Prostate gland (tissue), 2 donors: ENCODE measurements at regions not wholly inside any gene's neighbourhood (a gene's known extent, or its start where the extent isn't known, plus 50 kb on each side); places are given as distances from the start of the nearest gene placed in this dataset.

Experiments
- POLR2A ChIP-seq: fragments of 450-650 bp; IDR thresholded peaks from one replicate; pipeline ENCODE4 v1.6.1; 2016; ENCODE audit warnings: antibody characterized with exemption, mild to moderate bottlenecking
- TF ChIP-seq, protein P1 (sequence below), 4 experiments: fragments of 200-600 bp in 2 of 4; fragments of 450-650 bp in 2 of 4; sonication (generic) in 2 of 4; IDR thresholded peaks; 1 replicate in 3 of 4; 2 replicates in 1 of 4; pipeline ENCODE4 v1.5.1; 2016 to 2019; ENCODE audit warnings: antibody characterized with exemption in 4 of 4, mild to moderate bottlenecking in 2 of 4, moderate library complexity in 2 of 4

DNA sequence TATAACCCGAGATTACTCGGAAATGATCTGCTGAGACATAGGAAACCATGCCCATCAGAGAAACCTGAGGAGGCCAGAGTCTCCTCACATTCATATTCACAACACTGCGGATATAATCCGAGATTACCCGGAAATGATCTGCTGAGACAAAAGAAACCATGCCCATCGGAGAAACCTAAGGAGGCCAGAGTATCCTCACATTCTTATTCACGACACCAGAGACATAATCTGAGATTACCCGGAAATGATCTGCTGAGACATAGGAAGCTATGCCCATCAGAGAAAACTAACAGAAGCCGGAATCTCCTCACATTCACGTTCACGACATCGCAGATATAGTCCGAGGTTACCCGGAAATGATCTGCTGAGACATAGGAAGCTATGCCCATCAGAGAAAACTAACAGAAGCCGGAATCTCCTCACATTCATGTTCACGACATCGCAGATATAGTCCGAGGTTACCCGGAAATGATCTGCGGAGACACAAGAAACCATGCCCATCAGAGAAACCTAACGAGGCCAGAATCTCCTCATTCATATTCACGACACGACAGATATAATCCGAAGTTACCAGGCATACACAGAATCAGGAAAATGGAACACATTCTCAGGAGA, 422.3 kb upstream of the AKR1E2 start:
- TF ChIP-seq POLR2A: no peak
- TF ChIP-seq, protein P1, sequence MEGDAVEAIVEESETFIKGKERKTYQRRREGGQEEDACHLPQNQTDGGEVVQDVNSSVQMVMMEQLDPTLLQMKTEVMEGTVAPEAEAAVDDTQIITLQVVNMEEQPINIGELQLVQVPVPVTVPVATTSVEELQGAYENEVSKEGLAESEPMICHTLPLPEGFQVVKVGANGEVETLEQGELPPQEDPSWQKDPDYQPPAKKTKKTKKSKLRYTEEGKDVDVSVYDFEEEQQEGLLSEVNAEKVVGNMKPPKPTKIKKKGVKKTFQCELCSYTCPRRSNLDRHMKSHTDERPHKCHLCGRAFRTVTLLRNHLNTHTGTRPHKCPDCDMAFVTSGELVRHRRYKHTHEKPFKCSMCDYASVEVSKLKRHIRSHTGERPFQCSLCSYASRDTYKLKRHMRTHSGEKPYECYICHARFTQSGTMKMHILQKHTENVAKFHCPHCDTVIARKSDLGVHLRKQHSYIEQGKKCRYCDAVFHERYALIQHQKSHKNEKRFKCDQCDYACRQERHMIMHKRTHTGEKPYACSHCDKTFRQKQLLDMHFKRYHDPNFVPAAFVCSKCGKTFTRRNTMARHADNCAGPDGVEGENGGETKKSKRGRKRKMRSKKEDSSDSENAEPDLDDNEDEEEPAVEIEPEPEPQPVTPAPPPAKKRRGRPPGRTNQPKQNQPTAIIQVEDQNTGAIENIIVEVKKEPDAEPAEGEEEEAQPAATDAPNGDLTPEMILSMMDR (IDR thresholded peaks at IDR 0.05): no peak
